Left ventricle myocardium inferior (tissue), 1 donor: ENCODE measurements at regions not wholly inside any gene's neighbourhood (a gene's known extent, or its start where the extent isn't known, plus 50 kb on each side); places are given as distances from the start of the nearest gene placed in this dataset.
A peak's percentile ranks its signal among the peaks of the same experiment; 100 is the strongest.

Experiments
- DNase-seq: peaks from one replicate; pipeline ENCODE4 v3.0.0-alpha.2; 2020
- H3K27ac ChIP-seq: fragments of 200-600 bp; replicated peaks from 2 replicates; pipeline ENCODE4 v1.8.0; 2021
- H3K27me3 ChIP-seq: fragments of 200-600 bp; 2 replicates; pipeline ENCODE4 v1.8.0; 2021; ENCODE audit warnings: low read depth
- H3K36me3 ChIP-seq: fragments of 200-600 bp; 2 replicates; pipeline ENCODE4 v1.8.0; 2021
- H3K4me1 ChIP-seq: fragments of 200-600 bp; 2 replicates; pipeline ENCODE4 v1.8.0; 2021
- H3K4me3 ChIP-seq: fragments of 200-600 bp; 2 replicates; pipeline ENCODE4 v1.8.0; 2021; ENCODE audit warnings: mild to moderate bottlenecking, moderate library complexity
- H3K9me3 ChIP-seq: fragments of 200-600 bp; replicated peaks from 2 replicates; pipeline ENCODE4 v1.8.0; 2021
- intact Hi-C: fragments of 100-400 bp; cut with micrococcal nuclease; formaldehyde crosslinking; loops from one replicate; pipeline ENCODE4 v1.11.0; 2022
- TF ChIP-seq, protein P1 (sequence below): fragments of 200-600 bp; IDR thresholded peaks from 2 replicates; pipeline ENCODE4 v1.8.0; 2021; ENCODE audit warnings: antibody characterized with exemption, mild to moderate bottlenecking, borderline replicate concordance
- donor health status: DM: no; HTN: yes; CAD: no; lungs with severe emphysema.

GRCh38 chr15:87608238-87609028 lies 648.1 kb downstream of the NTRK3 start:
- TF ChIP-seq, protein P1, sequence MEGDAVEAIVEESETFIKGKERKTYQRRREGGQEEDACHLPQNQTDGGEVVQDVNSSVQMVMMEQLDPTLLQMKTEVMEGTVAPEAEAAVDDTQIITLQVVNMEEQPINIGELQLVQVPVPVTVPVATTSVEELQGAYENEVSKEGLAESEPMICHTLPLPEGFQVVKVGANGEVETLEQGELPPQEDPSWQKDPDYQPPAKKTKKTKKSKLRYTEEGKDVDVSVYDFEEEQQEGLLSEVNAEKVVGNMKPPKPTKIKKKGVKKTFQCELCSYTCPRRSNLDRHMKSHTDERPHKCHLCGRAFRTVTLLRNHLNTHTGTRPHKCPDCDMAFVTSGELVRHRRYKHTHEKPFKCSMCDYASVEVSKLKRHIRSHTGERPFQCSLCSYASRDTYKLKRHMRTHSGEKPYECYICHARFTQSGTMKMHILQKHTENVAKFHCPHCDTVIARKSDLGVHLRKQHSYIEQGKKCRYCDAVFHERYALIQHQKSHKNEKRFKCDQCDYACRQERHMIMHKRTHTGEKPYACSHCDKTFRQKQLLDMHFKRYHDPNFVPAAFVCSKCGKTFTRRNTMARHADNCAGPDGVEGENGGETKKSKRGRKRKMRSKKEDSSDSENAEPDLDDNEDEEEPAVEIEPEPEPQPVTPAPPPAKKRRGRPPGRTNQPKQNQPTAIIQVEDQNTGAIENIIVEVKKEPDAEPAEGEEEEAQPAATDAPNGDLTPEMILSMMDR, result no peak
- H3K27ac ChIP-seq, result peak overlapping the region; percentile 14
- H3K27me3 ChIP-seq, result no peaks in the 10 kb centered on the region
- intact Hi-C loops, result loop anchor here (10.0 kb wide), 1 partner anchor 64 kb away; no protein-coding TSS in a partner anchor
- H3K36me3 ChIP-seq, result no peaks in the 10 kb centered on the region
- H3K4me3 ChIP-seq, result no peak overlapping the region
- peaks cover 18% of the 10 kb centered on the region for H3K4me1 ChIP-seq
- no peaks in the 10 kb centered on the region for H3K9me3 ChIP-seq
- DNase-seq, result no peak

DNA sequence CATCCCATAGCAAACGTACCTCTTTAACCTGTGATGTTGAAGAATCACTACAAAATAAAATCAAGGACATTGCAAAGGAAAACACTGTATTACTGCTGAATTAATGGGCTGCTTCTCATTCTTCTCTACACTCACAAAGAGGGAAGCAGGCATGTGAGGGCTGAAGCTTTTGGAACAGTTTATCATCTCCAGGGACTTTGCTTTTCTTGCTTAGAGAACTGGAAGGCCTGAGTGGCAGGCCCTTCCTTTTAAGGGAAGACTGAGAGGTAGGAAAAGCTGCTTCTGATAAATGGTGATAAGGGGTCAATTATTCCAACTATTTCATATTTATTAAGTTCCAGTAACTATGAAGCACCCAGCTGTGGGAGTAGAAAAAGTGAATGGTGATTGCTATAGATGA lies 649.6 kb downstream of the NTRK3 start:
- intact Hi-C loops, result loop anchor here (10.0 kb wide), 1 partner anchor 62 kb away; no protein-coding TSS in a partner anchor
- DNase-seq, result no peak
- H3K4me1 ChIP-seq, result peaks cover 26% of the 10 kb centered on the region
- no peak overlapping the region for H3K4me3 ChIP-seq
- no peak overlapping the region for H3K27ac ChIP-seq
- TF ChIP-seq, protein P1, result no peak
- H3K36me3 ChIP-seq, result no peaks in the 10 kb centered on the region
- no peaks in the 10 kb centered on the region for H3K9me3 ChIP-seq
- H3K27me3 ChIP-seq, result no peaks in the 10 kb centered on the region

GRCh38 chr15:87604857-87605446 lies 651.6 kb downstream of the NTRK3 start:
- no peak overlapping the region for H3K4me3 ChIP-seq
- H3K4me1 ChIP-seq, result peaks cover 14% of the 10 kb centered on the region
- intact Hi-C loops, result loop anchor here (10.0 kb wide), 1 partner anchor 60 kb away; no protein-coding TSS in a partner anchor
- H3K27ac ChIP-seq, result no peak overlapping the region
- no peaks in the 10 kb centered on the region for H3K36me3 ChIP-seq
- TF ChIP-seq, protein P1, result peak; percentile 56
- no peaks in the 10 kb centered on the region for H3K27me3 ChIP-seq
- DNase-seq, result no peak
- H3K9me3 ChIP-seq, result no peaks in the 10 kb centered on the region

GRCh38 chr15:87602371-87602770 lies 654.2 kb downstream of the NTRK3 start:
- intact Hi-C loops, result loop anchor here (10.0 kb wide), 1 partner anchor 58 kb away; no protein-coding TSS in a partner anchor
- no peak for DNase-seq
- TF ChIP-seq, protein P1, result no peak

GRCh38 chr15:87599616-87600015 lies 656.9 kb downstream of the NTRK3 start:
- Histone ChIP-seq H3K4me1 (peaks cover 18% of the 10 kb centered on the region), H3K4me3 (no peak overlapping the region), H3K9me3 (no peaks in the 10 kb centered on the region), H3K27ac (no peak overlapping the region), H3K36me3 (no peaks in the 10 kb centered on the region), H3K27me3 (no peaks in the 10 kb centered on the region)
- no peak for DNase-seq
- intact Hi-C loops, result loop anchor here (10.0 kb wide), 1 partner anchor 55 kb away; no protein-coding TSS in a partner anchor
- TF ChIP-seq, protein P1, result no peak

More at GRCh38 chr15:87602371-87602770, 654.2 kb downstream of the NTRK3 start:
- Histone ChIP-seq H3K4me1 (peaks cover 14% of the 10 kb centered on the region), H3K36me3 (no peaks in the 10 kb centered on the region), H3K27ac (no peak overlapping the region), H3K9me3 (no peaks in the 10 kb centered on the region), H3K27me3 (no peaks in the 10 kb centered on the region), H3K4me3 (no peak overlapping the region)
